ENCODE measurements at regions not wholly inside any gene's neighbourhood (a gene's known extent, or its start where the extent isn't known, plus 50 kb on each side); places are given as distances from the start of the nearest gene placed in this dataset.

DNA sequence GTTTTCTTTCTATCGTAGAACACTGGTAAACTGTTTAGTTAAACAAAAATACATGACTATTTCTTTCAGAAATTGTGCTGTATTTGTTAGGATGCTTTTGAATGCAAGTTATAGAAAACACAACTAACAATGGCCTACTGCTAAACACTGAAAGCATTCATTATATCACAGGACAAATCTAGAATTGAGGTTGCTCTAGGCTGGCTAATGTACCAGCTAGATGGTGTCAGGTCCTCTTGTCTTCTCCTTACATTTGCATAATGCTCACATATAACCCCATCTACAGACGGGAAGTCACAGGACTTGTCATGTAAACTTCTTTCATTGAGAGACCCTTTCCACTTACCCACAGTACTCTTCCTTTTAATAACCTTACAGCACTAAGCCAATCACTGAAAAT is 586.8 kb downstream of the DSC3 start:
- DNase-seq (ENCODE audit: insufficient read length, low spot score), result no peak
- TF ChIP-seq, protein P1, sequence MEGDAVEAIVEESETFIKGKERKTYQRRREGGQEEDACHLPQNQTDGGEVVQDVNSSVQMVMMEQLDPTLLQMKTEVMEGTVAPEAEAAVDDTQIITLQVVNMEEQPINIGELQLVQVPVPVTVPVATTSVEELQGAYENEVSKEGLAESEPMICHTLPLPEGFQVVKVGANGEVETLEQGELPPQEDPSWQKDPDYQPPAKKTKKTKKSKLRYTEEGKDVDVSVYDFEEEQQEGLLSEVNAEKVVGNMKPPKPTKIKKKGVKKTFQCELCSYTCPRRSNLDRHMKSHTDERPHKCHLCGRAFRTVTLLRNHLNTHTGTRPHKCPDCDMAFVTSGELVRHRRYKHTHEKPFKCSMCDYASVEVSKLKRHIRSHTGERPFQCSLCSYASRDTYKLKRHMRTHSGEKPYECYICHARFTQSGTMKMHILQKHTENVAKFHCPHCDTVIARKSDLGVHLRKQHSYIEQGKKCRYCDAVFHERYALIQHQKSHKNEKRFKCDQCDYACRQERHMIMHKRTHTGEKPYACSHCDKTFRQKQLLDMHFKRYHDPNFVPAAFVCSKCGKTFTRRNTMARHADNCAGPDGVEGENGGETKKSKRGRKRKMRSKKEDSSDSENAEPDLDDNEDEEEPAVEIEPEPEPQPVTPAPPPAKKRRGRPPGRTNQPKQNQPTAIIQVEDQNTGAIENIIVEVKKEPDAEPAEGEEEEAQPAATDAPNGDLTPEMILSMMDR (IDR thresholded peaks at IDR 0.05; ENCODE audit: insufficient read depth, missing control alignments), result no peak
- FAIRE-seq, result peak; percentile 25

DNA sequence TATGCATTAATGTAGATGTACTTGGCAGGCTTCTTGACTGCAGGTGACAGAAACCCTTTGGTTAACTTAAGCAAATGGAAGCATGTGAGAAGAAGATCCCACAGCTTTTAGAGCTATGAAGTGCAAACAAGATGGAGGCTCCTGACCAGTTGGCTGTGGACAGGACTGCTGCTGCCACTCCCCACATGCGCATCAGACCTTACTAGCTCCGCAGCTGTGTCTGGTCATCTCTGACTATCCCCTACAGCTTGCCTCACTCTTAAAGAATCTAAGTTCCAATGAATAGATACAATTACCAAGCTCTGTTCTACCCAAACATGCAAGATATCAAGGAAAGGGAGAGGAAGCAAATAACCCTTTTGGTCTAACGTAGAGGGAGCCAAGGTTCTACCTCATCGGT is 587.6 kb downstream of the DSC3 start:
- no peak for FAIRE-seq
- no peak for DNase-seq (ENCODE audit: insufficient read length, low spot score)
- TF ChIP-seq, protein P1 (IDR thresholded peaks at IDR 0.05; ENCODE audit: insufficient read depth, missing control alignments), result no peak

DNA sequence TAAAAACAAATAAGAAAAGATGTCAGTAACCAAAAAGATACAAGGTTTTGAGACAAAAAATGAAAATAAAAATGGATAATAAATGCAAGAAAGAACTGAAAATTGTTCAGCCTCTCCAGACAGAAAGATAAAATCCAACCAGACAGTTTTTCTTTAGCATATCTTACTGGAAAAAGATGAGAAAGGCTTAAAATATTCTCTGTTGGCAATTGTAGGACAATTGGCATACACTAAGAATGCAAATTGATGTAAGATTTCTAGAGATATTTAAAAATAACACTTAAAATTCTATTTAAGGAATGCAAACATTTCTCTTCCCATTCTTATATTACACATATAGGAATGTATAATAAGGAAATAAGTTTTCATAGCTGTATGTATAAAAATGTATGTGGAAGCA is 590.6 kb downstream of the DSC3 start:
- DNase-seq (ENCODE audit: insufficient read length, low spot score), result no peak
- FAIRE-seq, result no peak
- TF ChIP-seq, protein P1 (IDR thresholded peaks at IDR 0.05; ENCODE audit: insufficient read depth, missing control alignments), result no peak

DNA sequence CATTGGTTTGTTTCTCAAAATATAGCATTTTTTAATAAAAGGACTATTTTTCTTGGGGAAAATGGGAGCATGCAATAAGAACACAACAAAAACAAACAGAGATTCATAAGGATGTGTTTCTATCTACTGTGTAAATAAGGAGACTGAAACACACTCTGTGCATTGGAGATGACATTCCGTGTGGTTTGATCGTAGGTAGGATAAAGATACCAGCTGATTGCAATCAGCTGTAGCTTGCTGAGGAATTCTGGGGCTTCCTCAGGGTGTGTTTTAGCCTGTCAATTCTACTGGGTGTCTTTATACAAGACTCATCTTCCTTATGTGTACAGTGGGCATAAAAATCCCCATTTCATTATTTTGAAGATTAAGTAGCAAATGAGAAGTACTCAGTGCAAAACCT is 591.6 kb downstream of the DSC3 start:
- TF ChIP-seq, protein P1 (IDR thresholded peaks at IDR 0.05; ENCODE audit: insufficient read depth, missing control alignments), result no peak
- FAIRE-seq (peak; percentile 71), DNase-seq (ENCODE audit: insufficient read length, low spot score) (no peak)

DNA sequence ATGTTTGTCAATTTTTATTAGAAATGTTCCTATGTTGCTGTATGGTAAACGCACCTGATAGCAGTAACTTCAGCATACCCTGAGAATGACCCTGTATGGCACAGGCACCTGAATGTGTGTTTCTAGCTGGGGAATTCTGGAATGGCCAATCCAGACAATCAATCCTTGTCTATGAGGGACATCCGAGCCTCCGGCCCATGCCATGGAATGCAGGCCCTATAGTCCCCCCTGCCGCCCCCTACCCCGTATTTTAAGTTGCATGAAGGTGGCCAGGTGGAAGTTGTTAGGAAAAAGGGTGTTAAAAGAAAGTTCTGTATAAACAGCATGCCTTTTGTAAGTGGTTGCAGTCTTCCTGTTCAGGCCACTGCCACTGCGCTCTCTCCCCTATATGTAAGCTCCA is 595.9 kb downstream of the DSC3 start:
- TF ChIP-seq, protein P1 (IDR thresholded peaks at IDR 0.05; ENCODE audit: insufficient read depth, missing control alignments), result no peak
- no peak for FAIRE-seq
- no peak for DNase-seq (ENCODE audit: insufficient read length, low spot score)

DNA sequence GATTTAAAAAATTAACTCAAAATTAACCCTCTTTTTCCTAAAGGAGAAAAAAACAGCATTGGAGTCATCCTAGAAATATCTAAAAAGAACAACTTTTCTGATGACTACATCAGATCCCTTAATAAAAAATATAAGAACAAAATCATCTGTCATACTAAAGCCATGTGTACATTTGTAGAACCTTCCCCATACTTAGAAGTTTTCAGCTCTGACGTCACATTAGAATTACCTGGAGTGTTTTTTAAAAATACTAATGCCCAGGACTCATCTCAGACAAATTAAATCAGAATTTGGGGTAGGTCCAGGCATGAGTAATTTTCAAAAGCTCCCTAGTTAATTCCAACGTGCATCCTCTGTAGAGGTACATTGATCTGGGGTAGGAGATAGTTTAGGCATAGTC is 598.0 kb downstream of the DSC3 start:
- DNase-seq (ENCODE audit: insufficient read length, low spot score) (no peak), FAIRE-seq (no peak)
- TF ChIP-seq, protein P1 (IDR thresholded peaks at IDR 0.05; ENCODE audit: insufficient read depth, missing control alignments), result no peak

DNA sequence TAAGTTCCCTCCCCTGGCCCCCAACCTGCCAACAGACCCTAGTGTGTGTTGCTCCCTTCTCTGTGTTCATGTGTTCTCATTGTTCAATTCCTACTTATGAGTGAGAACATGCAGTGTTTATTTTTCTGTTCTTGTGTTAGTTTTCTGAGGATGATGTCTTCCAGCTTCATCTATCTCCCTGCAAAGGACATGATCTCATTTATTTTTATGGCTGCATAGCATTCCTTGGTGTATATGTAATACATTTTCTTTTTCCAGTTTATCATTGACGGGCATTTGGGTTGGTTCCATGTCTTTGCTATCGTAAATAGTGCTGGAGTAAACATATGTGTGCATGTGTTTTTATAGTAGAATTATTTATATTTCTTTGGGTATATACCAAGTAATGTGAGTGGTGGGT is 602.2 kb downstream of the DSC3 start:
- FAIRE-seq, result peak; percentile 70
- no peak for DNase-seq (ENCODE audit: insufficient read length, low spot score)
- TF ChIP-seq, protein P1 (IDR thresholded peaks at IDR 0.05; ENCODE audit: insufficient read depth, missing control alignments), result no peak

Measured in D721Med (cell line).